Mucosa of descending colon (tissue), 3 donors: ENCODE measurements at regions not wholly inside any gene's neighbourhood (a gene's known extent, or its start where the extent isn't known, plus 50 kb on each side); places are given as distances from the start of the nearest gene placed in this dataset.
A peak's percentile ranks its signal among the peaks of the same experiment; 100 is the strongest.

Experiments used
- ATAC-seq: fragments of 200-7000 bp; cut with Tn5 transposase; one replicate; pipeline ENCODE4 v1.9.1; 2020; ENCODE audit warnings: mild to moderate bottlenecking, moderate library complexity
- DNase-seq, 3 donors: peaks; one replicate each; pipeline ENCODE4 v3.0.0-alpha.2; 2020
- H3K36me3 ChIP-seq: fragments of 200-600 bp; one replicate; pipeline ENCODE4 v1.8.0; 2021; ENCODE audit warnings: low read depth, mild to moderate bottlenecking
- H3K4me1 ChIP-seq: fragments of 200-600 bp; one replicate; pipeline ENCODE4 v1.8.0; 2021; ENCODE audit warnings: low read depth, mild to moderate bottlenecking
- H3K4me3 ChIP-seq: fragments of 200-600 bp; one replicate; pipeline ENCODE4 v1.8.0; 2021; ENCODE audit warnings: mild to moderate bottlenecking
- H3K9me3 ChIP-seq: fragments of 200-600 bp; one replicate; pipeline ENCODE4 v1.8.0; 2021; ENCODE audit warnings: mild to moderate bottlenecking
- intact Hi-C, 2 donors: fragments of 100-400 bp; cut with DNase I in 1 of 2; cut with micrococcal nuclease in 1 of 2; formaldehyde crosslinking; loops; one replicate each; pipeline versions ENCODE4 v1.11.0 to v1.11.1; 2022; cut with DNase I, micrococcal nuclease
- TF ChIP-seq, protein P1 (sequence below): fragments of 200-600 bp; IDR thresholded peaks from one replicate; pipeline ENCODE4 v1.8.0; 2022; ENCODE audit warnings: antibody characterized with exemption, mild to moderate bottlenecking
- donor health status: DM: no; HTN: no; CAD: no; lungs with moderate emphysema.
- donor health status: DM: no; HTN: no; CAD: no.
- donor health status: DM: no; HTN: yes; CAD: no.

DNA sequence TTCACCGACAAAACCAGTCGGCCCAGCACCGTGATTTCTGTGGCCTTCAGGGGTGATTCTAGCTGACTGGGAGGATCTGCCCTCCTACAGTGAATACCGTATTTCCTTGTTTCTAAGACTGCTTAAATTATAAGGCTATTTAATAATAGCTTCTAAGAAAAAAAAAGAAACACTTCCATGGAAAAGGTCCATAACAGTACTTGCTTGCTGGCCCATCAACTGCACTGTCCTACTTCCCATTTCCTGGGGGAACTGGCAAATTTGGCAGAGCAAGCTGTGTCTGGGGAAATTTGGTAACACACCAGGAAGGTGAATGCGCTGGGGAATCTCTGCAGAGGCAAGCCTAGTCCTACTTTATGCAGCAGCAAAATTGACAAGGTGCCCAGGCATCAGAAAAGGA lies 214.0 kb downstream of the ZNF326 start:
- TF ChIP-seq, protein P1, sequence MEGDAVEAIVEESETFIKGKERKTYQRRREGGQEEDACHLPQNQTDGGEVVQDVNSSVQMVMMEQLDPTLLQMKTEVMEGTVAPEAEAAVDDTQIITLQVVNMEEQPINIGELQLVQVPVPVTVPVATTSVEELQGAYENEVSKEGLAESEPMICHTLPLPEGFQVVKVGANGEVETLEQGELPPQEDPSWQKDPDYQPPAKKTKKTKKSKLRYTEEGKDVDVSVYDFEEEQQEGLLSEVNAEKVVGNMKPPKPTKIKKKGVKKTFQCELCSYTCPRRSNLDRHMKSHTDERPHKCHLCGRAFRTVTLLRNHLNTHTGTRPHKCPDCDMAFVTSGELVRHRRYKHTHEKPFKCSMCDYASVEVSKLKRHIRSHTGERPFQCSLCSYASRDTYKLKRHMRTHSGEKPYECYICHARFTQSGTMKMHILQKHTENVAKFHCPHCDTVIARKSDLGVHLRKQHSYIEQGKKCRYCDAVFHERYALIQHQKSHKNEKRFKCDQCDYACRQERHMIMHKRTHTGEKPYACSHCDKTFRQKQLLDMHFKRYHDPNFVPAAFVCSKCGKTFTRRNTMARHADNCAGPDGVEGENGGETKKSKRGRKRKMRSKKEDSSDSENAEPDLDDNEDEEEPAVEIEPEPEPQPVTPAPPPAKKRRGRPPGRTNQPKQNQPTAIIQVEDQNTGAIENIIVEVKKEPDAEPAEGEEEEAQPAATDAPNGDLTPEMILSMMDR, result no peak
- no peak for DNase-seq
- Histone ChIP-seq H3K4me1 (peaks cover 4% of the 10 kb centered on the region), H3K4me3 (no peak overlapping the region), H3K36me3 (no peaks in the 10 kb centered on the region), H3K9me3 (no peaks in the 10 kb centered on the region)
- no peak for ATAC-seq
- intact Hi-C loops, result no loop called here

DNA sequence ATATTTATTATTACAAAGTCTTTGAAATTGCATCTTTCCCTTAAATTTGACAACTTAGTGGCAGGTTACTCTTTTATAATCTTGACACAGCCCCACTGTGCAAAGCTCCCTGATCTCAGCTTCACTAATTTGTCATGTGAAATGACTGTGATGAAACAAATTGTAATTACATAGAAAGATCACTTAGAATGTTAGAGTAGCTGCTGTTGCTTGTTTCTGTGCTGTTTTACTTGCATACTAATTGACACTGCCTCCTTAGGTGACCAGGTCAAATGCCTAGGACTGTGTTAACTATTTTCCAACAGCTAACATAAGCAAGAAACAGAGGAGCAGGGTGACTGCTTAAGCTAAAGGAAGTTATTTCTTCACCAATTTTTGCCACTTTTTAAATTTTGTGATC lies 211.3 kb downstream of the ZNF326 start:
- ATAC-seq (no peak), DNase-seq (no peak)
- intact Hi-C loops, result no loop called here
- Histone ChIP-seq H3K36me3 (no peaks in the 10 kb centered on the region), H3K9me3 (no peaks in the 10 kb centered on the region), H3K4me1 (peaks cover 4% of the 10 kb centered on the region), H3K4me3 (no peak overlapping the region)
- TF ChIP-seq, protein P1, result no peak

DNA sequence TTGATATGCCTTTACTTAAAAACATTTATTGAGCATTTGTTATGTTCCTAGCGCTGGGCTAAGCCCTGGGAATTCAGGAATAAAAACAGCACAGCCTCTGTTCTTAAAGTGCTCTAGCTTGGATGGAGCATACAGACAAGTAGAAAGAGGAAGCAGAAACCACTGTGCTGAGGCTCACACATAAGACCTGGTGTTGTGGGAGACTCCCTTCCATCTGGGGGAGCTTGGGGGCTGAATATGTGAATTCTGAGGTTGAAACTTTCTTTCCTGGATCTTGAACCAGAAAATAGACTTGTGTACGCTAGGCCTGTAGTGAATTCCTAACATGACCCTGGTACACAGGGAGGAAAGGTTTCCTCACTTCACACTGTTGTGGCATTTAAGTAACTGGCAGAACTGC lies 209.9 kb downstream of the ZNF326 start:
- Histone ChIP-seq H3K4me3 (no peak overlapping the region), H3K36me3 (no peaks in the 10 kb centered on the region), H3K9me3 (no peaks in the 10 kb centered on the region), H3K4me1 (peaks cover 4% of the 10 kb centered on the region)
- no peak for ATAC-seq
- intact Hi-C loops, result no loop called here
- DNase-seq, result no peak
- TF ChIP-seq, protein P1, result no peak

DNA sequence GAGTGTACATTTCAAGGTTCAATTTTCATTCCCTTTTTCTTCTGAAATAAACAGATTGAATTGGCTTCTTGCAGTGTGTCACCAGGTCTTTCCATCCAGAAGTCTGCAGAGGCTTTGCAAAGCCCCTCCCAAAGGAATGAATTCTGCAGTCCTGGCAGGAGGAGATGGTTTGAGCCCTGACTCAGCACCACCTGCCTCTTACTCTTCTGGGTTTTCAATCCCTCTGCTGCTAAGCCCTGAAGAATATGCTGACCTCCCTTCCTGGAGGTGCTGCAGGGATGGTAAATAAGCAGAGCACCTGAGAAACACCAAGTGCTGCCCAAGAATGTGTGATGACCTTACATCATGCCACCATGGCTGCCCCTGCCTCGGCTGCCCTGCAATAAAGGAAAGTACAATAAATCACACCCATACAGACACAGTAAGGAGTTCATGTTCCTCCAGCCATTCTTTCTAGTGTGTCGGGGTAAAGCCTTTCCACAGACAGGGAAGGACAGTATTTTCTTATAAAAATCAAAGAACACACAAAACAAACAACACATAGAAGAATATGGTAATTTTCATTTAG lies 209.2 kb downstream of the ZNF326 start:
- intact Hi-C loops, result no loop called here
- TF ChIP-seq, protein P1, result no peak
- H3K9me3 ChIP-seq, result no peaks in the 10 kb centered on the region
- H3K4me1 ChIP-seq, result peaks cover 4% of the 10 kb centered on the region
- no peak for DNase-seq
- no peak overlapping the region for H3K4me3 ChIP-seq
- H3K36me3 ChIP-seq, result no peaks in the 10 kb centered on the region
- ATAC-seq, result peak; percentile 68

DNA sequence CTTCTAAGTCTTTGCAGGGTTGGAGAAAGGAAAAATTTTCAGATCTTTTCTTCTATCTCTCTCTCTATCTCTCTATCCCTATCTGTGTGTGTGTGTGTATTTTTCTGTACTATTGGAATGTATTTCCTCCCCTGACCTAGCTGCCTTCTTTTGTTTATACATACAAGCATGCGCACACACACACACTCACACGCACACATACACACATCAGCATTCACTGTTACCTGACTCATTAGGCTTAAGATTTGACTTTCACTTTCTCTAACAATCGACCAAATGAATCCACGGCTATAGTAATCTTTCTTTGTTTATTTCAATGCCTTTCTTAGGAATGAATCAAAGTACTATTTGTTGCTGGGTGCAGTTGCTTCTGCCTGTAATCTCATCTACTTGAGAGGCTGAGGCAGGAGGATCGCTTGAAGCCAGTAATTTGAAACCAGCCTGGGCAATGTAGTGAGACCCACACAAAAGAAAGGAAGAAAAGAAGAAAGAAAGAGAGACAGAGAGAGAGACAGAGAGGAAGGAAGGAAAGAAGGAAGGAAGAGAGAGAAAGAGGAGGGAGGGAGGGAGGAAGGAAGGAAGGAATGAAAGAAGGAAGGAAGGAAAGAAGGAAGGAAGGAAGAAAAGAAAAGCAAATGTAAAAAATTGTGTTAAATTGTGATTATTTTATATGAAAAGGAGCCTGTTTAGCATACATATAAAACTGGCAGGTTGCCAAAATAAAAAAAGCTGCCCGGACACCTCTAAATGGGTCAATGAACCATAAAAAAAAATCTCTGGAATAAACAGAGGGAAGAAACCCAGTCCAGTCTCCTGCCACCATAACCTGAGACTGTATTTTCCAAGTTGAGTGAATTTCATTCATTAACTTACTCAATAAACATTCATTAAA lies 206.8 kb downstream of the ZNF326 start:
- peaks cover 14% of the 10 kb centered on the region for H3K4me1 ChIP-seq
- peak in 1 of 3 donors; percentile 79 for DNase-seq
- TF ChIP-seq, protein P1, result no peak
- H3K36me3 ChIP-seq, result no peaks in the 10 kb centered on the region
- intact Hi-C loops, result no loop called here
- no peaks in the 10 kb centered on the region for H3K9me3 ChIP-seq
- no peak overlapping the region for H3K4me3 ChIP-seq
- peak; percentile 84 for ATAC-seq
